ENCODE measurements at regions not wholly inside any gene's neighbourhood (a gene's known extent, or its start where the extent isn't known, plus 50 kb on each side); places are given as distances from the start of the nearest gene placed in this dataset.
A peak's percentile ranks its signal among the peaks of the same experiment; 100 is the strongest.
"Not testable (repeated sequence)": the region's sequence is repeated elsewhere in the genome, so short reads cannot be mapped to it uniquely, and the experiment has no call there.

DNA sequence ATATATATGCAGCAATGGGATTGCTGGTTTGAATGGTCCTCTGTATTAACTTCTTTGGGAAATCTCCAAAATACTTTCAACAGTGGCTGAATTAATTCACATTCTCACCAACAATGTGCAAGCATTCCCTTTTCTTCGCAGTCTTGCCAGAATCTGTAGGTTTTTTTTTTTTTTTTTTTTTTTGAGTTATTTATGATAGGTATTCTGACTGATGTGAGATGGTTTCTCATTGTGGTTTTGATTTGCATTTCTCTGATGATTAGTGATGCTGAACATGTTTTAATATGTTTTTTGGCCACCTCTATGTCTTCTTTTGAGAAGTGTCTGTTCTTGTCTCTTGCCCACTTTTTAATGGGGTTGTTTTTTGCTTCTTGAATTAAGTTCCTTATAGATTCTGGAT, 2041.5 kb upstream of the PCDH20 start:
- DNase-seq (ENCODE audit: low spot score) = no peak

DNA sequence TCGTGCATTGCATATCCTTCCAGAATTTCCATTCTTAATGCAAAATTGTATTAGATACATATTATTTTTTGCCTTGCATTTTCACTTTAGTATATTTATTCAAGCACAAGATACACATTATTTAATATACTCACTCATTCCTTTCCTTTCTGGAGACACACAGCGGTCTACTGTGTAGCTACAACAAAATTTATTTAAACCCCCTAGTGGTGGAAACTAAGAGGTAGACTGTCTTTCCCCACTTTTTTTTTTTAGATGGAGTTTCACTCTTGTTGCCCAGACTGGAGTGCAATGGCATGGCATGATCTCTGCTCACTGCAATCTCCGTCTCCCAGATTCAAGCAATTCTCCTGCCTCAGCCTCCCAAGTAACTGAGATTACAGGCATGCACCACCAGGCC, 2040.3 kb upstream of the PCDH20 start:
- DNase-seq (ENCODE audit: low spot score) = no peak

DNA sequence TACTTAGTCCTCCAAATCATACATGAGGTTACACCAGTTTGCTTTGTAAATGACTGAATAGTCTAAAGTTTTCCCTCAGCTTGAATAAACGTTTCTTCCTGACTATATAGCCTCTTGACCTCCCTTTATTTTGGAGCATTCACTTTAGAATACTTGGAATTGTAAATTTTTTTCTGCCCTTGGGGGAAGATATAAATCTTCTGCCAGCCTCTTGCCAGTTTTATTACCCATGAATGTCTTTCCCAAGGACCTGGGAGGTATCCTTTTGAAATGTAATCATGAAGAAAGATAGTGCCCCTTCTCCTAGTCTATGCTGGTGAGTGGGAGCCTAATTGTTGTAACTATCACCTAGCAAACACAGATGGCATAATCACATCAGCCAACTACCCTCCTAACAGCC, 2033.9 kb upstream of the PCDH20 start:
- no peak for DNase-seq (ENCODE audit: low spot score)

DNA sequence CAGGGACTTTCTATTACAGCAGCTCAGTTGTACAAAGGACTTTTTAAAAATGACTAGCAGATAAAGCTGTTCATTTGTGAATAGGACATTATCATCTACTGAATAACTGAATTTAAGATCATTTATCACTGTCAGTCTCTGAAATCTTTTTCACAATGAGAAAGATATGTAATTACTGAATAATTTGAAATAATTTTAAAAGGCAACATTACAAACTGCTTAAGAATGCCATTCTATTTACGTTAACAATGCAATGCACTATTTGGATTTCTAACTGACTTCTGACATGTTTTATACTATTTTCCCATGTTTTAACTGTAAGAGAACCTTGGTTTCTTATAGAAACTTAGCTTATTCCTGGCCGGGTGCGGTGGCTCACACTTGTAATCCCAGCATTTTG, 2033.0 kb upstream of the PCDH20 start:
- DNase-seq (ENCODE audit: low spot score) = no peak

DNA sequence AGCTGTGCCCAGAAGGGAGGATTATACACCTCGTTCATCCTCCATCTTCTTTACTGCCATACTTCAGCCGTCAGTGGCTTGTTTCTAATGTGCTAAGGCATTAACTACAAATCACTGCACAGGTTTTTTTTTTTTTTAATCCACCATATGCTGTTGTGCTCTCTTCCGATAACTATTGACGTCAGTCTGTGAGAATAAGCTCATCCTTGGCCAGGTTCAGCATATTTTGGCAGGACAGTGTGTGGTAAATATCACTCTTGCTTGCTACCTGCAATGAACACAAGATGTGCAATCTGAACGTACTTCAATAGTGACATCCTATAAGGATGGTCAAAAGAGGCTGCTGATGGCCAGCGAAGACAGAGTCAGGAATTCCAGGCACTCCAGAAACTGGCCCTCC, 2030.7 kb upstream of the PCDH20 start:
- no peak for DNase-seq (ENCODE audit: low spot score)

DNA sequence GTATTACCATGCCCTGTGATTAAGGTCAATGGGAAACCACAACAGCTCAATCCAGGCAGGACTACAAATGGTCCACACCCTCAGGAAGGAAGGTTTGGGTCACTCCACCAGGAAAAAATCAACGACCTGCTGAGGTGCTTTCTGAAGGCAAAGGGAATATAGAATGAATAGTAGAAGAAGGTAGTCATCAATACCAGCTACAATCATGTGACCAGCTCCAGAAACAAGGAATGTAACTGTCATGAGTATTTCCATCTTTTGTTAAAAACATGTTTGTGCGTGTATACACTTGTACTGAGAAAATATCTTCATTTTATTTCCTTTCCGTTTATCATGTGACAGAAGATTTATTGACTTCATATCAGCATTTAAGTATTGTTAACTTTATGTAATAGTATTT, 2028.6 kb upstream of the PCDH20 start:
- not testable (repeated sequence) for DNase-seq (ENCODE audit: low spot score)

DNA sequence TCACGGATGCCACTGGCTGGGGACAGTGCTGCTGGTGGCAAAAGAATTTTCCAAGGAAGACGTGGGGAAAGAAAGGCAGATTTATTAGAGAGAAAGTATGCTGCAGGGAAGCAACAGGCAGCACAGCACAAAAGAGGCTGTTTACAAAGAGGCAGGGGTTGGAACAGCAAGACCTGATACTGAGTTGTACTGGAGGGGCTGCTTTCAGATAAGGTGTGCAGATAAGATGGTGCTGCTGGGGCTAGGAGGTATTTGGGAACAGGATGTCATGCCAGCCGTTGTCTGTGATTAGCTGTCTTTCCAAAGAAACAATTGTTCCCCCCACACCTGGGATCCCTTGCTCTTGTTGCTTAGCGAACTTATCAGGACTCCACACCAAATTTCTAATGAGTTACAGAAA, 2023.3 kb upstream of the PCDH20 start:
- no peak for DNase-seq (ENCODE audit: low spot score)

DNA sequence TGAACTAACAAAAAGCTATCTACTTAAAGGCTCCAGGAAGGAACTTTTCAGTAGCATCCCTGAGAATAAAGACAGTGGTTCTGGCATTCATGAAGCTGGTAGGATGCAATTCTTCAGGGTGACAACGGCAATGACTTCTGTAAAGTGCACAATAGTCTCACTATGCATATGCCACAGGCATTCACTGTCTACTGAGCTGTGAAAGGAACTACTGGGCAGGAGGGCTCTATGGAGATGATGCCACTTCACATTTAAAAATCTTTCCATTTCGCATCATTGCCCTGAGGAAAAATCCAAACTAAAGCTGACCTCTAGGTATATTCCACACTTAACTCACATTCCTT, 2020.6 kb upstream of the PCDH20 start:
- no peak for DNase-seq (ENCODE audit: low spot score)

DNA sequence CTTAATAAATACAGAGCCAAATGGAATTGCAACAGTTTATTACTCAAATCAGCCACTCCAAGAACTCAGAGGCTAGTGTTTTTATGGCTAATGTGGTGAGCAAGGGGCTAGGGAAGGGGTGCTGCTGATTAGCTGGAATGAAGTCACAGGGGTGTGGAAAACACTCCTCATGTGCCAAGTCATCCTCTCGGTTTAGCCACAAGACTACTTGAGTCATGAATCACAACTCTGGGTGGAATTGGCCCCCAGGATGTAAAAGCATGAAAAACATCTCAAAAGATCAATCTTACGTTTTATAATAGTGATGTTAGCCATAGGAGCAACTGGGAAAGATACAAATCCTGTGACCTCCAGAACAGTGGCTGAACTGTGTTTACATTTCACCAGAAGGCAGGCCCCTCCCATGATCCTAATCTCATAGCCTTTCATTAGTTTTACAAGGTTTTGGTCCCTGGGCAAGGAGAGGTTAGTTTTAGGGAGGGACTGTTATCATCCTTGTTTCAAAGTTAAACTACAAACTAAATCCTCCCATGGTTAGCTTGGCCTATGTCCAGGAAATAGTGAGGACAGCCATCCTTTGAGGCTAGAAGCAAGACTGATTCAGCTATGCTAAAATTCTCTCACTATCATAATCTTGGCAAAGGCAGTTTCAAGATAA, 2020.1 kb upstream of the PCDH20 start:
- DNase-seq (ENCODE audit: low spot score) = no peak

DNA sequence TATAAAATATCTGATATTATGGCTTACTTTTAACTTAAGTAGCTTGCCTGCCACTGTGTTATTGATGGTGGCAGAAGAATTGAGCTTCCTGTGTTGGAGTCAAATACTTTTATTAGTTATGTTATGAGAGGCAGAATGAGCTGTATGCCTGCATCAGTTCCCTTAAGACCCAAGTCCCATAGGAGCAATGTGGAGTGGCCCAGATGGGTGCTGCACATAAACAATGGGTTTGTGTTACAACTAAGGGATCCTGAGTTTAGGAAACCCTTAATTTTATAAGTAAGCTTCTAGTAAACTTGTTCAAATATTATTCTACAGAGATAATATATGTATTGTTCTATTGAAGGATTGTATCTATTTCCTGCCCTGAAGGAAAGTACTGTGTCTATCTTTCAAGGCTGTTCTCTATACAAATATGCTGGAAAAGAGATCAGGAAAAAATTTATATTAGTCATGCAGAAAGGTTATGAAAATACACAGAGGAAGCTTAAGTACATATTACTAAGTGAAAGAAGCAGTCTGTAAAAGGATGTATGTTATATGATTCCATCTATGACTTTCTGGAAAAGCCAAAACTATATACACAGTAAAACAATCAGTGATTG, 2018.0 kb upstream of the PCDH20 start:
- DNase-seq (ENCODE audit: low spot score) = no peak

DNA sequence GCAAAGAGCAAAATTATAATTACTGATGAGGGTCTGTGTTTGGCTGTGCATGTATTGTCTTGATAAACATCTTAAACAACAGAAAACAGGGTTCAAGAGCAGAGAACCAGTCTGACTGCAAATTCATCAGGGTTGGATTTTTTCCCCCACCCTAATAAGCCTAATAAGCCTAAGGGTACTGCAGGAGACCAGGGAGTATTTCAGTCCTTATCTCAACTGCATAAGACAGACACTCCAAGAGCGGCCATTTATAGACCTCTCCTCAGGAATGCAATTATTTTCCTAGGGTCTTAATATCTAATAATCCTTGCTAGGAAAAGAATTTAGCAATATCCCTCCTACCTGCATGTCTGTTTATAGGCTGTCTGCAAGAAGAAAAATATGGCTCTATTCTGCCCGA, 2011.5 kb upstream of the PCDH20 start:
- no peak for DNase-seq (ENCODE audit: low spot score)

DNA sequence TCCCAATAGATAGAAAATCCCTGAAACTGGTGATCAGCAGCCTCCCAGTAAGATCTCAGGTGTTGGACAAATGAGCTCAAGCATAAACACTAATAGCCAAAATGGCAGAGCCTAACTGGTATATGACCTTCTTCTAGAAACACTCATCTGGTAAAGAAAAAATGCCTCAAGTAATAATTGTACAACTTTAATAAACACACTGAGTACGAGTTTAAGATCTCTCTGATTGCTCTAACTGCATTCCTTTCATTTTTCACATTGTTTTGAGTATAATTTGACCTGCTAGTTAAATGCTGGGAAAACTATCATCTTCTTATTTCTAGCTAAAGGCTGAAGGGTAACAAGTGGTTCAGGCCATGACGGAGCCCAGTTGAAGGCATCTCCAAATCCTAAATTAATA, 2009.5 kb upstream of the PCDH20 start:
- DNase-seq (ENCODE audit: low spot score) = no peak

DNA sequence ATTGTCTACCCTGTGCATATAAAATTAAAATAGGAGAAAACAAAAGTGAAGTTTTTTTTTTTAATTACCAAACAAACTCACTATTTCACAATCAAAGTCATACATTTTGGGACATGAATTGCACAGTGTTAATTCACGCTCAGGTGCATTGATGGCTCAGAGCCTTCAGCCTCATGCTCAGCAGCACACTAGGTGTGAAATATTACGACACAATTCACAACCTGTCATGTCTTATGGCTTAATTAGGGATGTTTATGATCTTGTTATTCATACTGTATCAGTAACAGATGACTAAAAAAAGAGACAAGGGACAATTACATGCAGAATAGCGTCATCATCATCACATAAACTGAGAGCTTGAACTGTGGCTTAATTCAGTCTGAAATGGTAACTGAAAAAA, 2005.5 kb upstream of the PCDH20 start:
- DNase-seq (ENCODE audit: low spot score) = no peak

DNA sequence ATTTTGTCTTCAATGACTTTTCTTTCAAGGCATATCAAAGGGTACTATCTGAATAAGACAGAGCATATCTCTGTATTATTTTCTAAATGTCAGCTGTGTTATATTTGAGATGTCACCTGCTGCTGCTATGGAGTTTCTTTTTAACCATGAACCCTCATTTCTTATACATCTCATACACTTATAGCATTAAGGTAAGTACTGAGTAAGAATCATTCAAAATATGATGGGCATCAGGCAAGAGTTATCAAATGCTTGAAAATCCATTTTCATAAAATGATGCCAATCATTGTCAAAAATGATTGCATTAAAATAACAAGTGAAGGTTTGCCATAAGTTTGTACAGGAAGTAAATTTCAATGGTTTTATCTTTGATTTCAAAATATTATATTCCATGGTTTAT, 2005.0 kb upstream of the PCDH20 start:
- DNase-seq (ENCODE audit: low spot score) = no peak

DNA sequence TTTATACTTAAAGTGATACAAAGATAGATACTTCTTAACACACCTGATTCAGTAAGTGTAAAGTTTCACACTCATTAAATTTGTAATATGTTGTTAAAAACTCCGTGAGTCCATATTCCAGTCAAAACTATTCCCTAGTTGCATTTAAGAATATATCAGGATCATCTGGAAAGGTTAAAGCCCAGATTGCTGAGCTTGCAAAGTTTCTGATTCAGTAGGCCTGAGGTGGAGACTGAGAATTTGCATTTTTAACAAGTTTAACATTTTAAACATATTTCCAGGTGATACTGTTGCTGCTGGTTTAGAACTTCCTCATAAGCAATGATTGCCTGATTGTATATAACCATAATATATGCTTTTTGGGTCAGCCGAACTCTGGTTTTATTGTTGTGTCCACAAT, 1998.6 kb upstream of the PCDH20 start:
- no peak for DNase-seq (ENCODE audit: low spot score)

DNA sequence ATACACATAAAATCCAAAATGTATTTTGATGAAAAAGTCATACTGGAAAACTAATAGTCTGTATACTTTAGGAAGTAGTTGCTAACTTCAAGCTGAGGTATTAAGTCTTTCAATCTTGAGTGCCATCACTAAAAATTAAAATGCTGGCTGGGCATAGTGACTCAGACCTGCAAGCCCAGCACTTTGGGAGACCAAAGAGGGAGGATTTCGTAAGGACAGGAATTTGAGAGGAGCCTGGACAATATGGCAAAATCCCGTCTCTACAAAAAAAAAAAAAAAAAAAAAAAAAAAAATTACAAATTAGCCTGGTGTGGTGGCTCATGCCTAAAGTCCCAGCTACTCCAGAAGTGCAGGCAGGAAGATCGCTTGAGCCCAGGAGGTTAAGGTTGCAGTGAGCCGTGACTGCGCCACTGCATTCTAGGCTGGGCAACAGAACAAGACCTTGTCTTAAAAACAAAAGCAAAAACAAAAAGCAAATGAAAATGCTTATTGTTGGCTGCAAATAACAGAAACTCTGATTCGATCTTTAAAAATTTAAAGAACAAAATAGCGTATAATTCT, 1994.2 kb upstream of the PCDH20 start:
- DNase-seq (ENCODE audit: low spot score) = no peak

DNA sequence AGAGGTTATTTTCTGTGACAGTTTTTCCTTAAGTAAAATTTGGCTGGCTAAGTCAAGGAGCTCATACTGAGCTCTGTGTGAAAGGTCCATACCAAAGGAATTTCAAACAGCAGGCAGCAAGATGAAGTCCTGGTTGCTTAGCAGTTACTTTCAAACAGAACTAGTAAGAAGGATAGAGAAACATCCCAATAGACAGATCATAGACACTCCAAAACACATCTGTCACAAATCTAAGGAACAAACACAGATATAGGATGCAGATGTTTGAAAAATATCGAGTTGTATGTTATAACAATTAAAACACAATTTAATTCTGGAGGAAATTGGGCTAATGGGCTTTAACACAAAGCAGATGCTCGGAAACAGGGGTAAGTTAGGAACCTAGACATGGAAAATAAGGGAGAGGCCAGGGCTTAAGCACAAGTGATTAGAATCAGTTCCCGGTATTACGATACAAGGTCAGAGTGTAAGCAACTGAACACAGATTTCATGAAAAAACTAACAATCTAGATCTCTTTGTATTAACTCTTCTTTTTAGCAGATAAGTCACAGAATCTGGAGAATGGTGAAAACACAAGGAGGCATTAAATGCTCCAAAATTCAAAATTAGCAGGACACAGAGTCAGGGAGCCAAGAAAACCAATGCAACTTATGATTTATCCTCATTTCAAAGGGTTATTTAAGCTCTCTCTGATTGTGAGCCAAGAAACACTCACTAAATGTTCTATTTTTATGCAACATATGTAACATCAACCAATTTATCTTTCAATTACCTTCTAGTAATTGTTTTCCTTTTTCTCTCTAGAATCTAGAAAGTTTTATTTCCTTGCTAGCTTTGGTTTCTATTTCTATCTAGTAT, 1992.9 kb upstream of the PCDH20 start:
- DNase-seq (ENCODE audit: low spot score) = peak; percentile 73

DNA sequence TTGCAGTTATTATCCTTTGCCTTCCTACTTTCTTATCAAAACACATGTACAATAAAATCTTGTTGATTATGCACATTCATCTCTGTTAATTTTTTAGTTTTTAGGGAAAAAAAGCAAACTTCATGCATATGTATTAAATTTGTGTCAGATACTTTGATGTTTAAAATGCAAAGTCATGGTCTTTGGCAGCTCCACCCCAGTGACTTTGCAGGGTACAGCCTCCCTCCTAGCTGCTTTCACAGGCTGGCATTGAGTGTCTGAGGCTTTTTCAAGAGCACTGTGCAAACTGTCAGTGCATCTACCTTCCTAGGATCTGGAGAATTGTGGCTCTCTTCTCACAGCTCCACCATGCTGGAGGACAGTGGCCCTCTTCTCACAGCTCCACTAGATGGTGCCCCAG, 1988.1 kb upstream of the PCDH20 start:
- no peak for DNase-seq (ENCODE audit: low spot score)

DNA sequence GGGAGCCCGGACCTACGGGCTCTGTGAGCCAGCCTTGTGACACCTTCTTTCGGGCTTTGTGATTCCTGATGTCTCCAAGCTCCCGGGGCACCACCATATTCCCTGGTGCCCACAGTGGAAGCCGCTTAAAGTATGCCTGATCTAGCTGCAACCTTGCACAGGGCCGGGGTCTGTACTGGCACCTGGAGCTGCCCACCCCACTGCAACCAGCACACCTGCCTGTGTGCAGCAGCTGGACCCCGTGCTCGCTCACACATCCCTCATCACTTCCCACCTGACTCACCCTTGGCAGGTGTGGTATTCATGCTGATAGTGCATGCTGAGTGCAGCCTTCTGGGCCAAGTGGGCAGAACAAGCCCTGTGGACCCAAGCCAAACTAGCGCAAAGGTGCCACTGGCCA, 1981.1 kb upstream of the PCDH20 start:
- DNase-seq (ENCODE audit: low spot score) = no peak

DNA sequence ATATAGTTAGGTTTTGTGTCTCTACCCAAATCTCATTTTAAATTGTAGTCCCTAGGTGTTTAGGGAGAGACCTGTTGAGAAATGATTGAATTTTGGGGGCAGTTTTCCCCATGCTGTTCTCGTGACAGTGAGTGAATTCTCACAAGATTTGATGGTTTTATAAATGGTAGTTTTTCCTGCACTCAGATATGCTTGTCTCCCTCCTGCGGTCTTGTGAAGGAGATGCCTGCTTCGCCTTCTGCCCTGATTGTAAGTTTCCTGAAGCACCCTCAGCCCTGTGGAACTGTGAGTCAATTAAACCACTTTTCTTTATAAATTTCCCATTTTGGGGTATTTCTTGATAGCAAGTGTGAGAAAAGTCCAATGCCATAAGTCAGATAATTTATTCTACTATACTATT, 1977.5 kb upstream of the PCDH20 start:
- no peak for DNase-seq (ENCODE audit: low spot score)

DNA sequence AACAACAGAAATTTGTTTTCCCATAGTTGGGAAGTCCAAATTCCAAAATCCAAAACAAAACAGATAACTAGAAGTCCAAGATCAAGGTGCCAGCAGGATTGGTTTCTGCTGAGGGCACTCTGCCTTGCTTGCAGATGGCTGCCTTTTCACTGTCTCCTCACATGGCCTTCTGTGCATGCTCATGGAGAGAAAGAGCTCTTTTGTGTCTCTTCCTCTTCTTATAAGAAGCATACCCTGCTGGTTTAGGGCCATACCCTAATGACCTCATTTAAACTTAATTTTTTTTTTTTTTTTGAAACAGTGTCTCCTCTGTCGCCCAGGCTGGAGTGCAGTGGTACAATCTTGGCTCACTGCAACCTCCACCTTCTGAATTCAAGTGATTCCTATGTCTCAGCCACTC, 1974.1 kb upstream of the PCDH20 start:
- no peak for DNase-seq (ENCODE audit: low spot score)

DNA sequence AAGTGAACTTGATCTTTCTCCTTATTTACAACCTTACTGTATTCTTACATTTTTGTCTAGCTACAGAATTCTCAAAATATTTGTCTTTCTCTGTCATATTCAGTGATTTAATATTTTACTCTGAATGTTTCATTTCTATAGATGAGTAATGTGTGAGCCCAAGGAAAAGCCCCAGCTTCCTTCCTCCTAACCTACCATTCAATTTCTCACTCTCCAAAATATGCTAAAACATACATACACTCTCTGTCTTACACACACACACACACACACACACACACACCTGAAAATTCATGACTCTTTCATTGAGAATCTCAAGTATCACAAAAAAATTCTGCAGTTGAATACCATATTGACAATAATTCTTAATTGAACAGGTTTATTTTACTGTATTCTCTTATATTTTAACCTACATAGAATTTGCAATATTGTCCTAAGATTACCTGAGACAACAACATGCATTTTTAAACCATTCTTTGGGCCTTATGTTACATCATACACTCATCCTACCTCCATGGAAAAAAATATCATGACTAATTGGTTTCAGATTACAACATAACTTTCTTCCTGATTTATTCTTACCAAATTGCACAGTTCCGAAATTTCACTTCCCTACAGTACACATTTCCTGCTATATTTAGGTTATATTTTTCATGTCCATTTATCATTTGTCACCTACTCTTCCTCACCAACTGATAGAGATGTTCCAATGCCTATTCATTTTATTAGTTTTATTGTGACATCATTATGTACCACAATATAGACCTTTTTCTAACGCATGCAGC, 1965.6 kb upstream of the PCDH20 start:
- DNase-seq (ENCODE audit: low spot score) = no peak

Measured in SK-N-DZ (cell line).